HS-27A (cell line): ENCODE measurements at regions not wholly inside any gene's neighbourhood (a gene's known extent, or its start where the extent isn't known, plus 50 kb on each side); places are given as distances from the start of the nearest gene placed in this dataset.

ENCODE experiments used
- DNase-seq: peaks from one replicate; pipeline ENCODE4 v3.0.0-alpha.2; 2012; ENCODE audit warnings: low read depth, missing footprints

GRCh38 chr2:10237392-10238321 lies 65.0 kb upstream of the HPCAL1 start:
- DNase-seq: no peak

- DNase-seq: no peak
These were observed 64.3 kb upstream of the HPCAL1 start for GRCh38 chr2:10238396-10238795.

GRCh38 chr2:10238991-10239485 lies 63.7 kb upstream of the HPCAL1 start:
- no peak for DNase-seq

GRCh38 chr2:10239561-10239967 lies 63.1 kb upstream of the HPCAL1 start:
- DNase-seq: no peak

GRCh38 chr2:10240161-10240681 lies 62.5 kb upstream of the HPCAL1 start:
- no peak for DNase-seq

- no peak for DNase-seq
These were observed 61.6 kb upstream of the HPCAL1 start for GRCh38 chr2:10240911-10241610.

- no peak for DNase-seq
These were observed 60.9 kb upstream of the HPCAL1 start for GRCh38 chr2:10241641-10242430.

GRCh38 chr2:10242451-10242850 lies 60.3 kb upstream of the HPCAL1 start:
- no peak for DNase-seq

- DNase-seq: no peak
These were observed 59.4 kb upstream of the HPCAL1 start for GRCh38 chr2:10242998-10243925.

GRCh38 chr2:10243926-10244270 lies 58.8 kb upstream of the HPCAL1 start:
- DNase-seq: no peak

- DNase-seq: no peak
These were observed 57.7 kb upstream of the HPCAL1 start for GRCh38 chr2:10245021-10245420.

GRCh38 chr2:10245661-10246060 lies 57.0 kb upstream of the HPCAL1 start:
- DNase-seq: no peak

GRCh38 chr2:10246370-10246769 lies 56.3 kb upstream of the HPCAL1 start:
- DNase-seq: no peak

- DNase-seq: no peak
These were observed 55.9 kb upstream of the HPCAL1 start for GRCh38 chr2:10246831-10247230.

GRCh38 chr2:10249798-10250197 lies 52.9 kb upstream of the HPCAL1 start:
- no peak for DNase-seq

- DNase-seq: no peak
These were observed 50.5 kb upstream of the HPCAL1 start for GRCh38 chr2:10252224-10252623.

GRCh38 chr2:10252661-10253060 lies 50.0 kb upstream of the HPCAL1 start:
- no peak for DNase-seq
